ENCODE measurements at regions not wholly inside any gene's neighbourhood (a gene's known extent, or its start where the extent isn't known, plus 50 kb on each side); places are given as distances from the start of the nearest gene placed in this dataset.

DNA sequence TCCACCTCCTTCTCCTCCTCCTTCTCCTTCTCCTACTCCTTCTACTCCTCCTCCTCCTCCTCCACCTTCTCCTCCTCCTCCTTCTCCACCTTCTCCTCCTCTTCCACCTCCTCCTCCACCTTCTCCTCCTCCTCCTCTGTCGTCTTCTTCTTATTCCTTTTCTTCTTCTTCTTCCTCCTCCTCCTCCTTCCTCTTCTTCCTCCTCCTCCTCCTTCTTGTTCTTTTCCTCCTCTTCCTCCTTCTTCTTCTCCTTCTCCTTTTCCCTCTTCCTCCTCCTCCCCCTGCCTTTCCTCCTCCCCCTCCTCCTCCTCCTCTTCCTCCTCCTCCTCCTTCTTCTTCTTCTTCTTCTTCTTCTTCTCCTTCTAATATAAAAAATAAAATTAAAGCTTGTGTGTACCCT is 971.2 kb upstream of the PIK3C3 start:
- TF ChIP-seq SIN3A (IDR thresholded peaks at IDR 0.05; ENCODE audit: borderline replicate concordance, insufficient read depth, low read length) (no peak), TAF1 (IDR thresholded peaks at IDR 0.05; ENCODE audit: borderline replicate concordance, insufficient read depth, low read length) (no peak), FOXP2 (optimal IDR thresholded peaks at IDR 0.05; ENCODE audit: borderline replicate concordance, extremely low read depth, extremely low read length, insufficient read depth) (no peak), POLR2AphosphoS5 (IDR thresholded peaks at IDR 0.05; ENCODE audit: low read depth, low read length) (no peak)
- TF ChIP-seq, protein P1, sequence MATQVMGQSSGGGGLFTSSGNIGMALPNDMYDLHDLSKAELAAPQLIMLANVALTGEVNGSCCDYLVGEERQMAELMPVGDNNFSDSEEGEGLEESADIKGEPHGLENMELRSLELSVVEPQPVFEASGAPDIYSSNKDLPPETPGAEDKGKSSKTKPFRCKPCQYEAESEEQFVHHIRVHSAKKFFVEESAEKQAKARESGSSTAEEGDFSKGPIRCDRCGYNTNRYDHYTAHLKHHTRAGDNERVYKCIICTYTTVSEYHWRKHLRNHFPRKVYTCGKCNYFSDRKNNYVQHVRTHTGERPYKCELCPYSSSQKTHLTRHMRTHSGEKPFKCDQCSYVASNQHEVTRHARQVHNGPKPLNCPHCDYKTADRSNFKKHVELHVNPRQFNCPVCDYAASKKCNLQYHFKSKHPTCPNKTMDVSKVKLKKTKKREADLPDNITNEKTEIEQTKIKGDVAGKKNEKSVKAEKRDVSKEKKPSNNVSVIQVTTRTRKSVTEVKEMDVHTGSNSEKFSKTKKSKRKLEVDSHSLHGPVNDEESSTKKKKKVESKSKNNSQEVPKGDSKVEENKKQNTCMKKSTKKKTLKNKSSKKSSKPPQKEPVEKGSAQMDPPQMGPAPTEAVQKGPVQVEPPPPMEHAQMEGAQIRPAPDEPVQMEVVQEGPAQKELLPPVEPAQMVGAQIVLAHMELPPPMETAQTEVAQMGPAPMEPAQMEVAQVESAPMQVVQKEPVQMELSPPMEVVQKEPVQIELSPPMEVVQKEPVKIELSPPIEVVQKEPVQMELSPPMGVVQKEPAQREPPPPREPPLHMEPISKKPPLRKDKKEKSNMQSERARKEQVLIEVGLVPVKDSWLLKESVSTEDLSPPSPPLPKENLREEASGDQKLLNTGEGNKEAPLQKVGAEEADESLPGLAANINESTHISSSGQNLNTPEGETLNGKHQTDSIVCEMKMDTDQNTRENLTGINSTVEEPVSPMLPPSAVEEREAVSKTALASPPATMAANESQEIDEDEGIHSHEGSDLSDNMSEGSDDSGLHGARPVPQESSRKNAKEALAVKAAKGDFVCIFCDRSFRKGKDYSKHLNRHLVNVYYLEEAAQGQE (IDR thresholded peaks at IDR 0.05; ENCODE audit: insufficient read depth in 1 of 2, low read depth in 2 of 2, low read length in 2 of 2), result no peak

DNA sequence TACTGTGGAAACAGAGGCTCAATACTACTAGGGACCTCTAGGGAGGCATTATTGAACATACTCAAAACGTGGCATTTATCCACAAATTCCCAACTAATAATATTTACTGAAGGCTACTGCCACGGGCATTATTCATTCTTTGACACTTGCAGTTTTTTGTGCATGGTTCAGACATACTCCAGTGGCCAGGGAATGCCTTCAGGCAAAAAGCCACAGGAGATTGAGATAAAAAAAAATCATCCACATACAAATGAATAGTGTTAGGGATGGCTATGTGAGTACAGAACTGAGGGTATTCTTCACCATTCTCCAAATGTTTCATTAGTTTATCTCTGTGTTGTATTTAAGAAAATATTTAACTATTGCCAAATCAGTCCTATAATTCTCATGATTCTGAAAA is 974.9 kb upstream of the PIK3C3 start:
- TF ChIP-seq TAF1 (IDR thresholded peaks at IDR 0.05; ENCODE audit: borderline replicate concordance, insufficient read depth, low read length) (no peak), SIN3A (IDR thresholded peaks at IDR 0.05; ENCODE audit: borderline replicate concordance, insufficient read depth, low read length) (no peak), FOXP2 (optimal IDR thresholded peaks at IDR 0.05; ENCODE audit: borderline replicate concordance, extremely low read depth, extremely low read length, insufficient read depth) (no peak)
- TF ChIP-seq, protein P1 (IDR thresholded peaks at IDR 0.05; ENCODE audit: insufficient read depth in 1 of 2, low read depth in 2 of 2, low read length in 2 of 2), result no peak

- no peak for TF ChIP-seq SIN3A (IDR thresholded peaks at IDR 0.05; ENCODE audit: borderline replicate concordance, insufficient read depth, low read length)
- no peak for TF ChIP-seq POLR2AphosphoS5 (IDR thresholded peaks at IDR 0.05; ENCODE audit: low read depth, low read length)
- TF ChIP-seq, protein P1 (IDR thresholded peaks at IDR 0.05; ENCODE audit: insufficient read depth in 1 of 2, low read depth in 2 of 2, low read length in 2 of 2), result no peak
- TF ChIP-seq TAF1 (IDR thresholded peaks at IDR 0.05; ENCODE audit: borderline replicate concordance, insufficient read depth, low read length), result no peak
- TF ChIP-seq FOXP2 (optimal IDR thresholded peaks at IDR 0.05; ENCODE audit: borderline replicate concordance, extremely low read depth, extremely low read length, insufficient read depth), result no peak
Observed at GRCh38 chr18:40976050-40976449, 979.0 kb upstream of the PIK3C3 start.

DNA sequence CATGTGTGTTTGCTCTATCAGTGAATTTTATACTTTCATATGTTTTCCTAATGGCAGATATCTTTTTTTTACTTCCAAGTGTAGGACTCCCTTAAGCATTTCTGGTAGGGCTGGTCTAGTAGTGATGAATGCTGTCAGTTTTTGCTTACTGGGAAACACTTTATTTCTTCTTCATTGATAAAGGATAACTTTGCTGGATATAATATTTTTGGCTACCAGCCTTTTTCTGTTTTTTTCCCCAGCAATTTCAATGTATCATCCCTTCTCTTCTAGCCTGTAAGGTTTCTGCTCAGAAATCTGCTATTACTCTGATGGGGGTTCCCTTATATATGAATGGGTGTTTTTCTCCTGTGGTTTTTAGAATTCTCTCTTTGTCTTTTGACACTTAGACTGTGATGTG is 980.6 kb upstream of the PIK3C3 start:
- TF ChIP-seq POLR2AphosphoS5 (IDR thresholded peaks at IDR 0.05; ENCODE audit: low read depth, low read length) (no peak), TAF1 (IDR thresholded peaks at IDR 0.05; ENCODE audit: borderline replicate concordance, insufficient read depth, low read length) (no peak), FOXP2 (optimal IDR thresholded peaks at IDR 0.05; ENCODE audit: borderline replicate concordance, extremely low read depth, extremely low read length, insufficient read depth) (no peak), SIN3A (IDR thresholded peaks at IDR 0.05; ENCODE audit: borderline replicate concordance, insufficient read depth, low read length) (no peak)
- TF ChIP-seq, protein P1 (IDR thresholded peaks at IDR 0.05; ENCODE audit: insufficient read depth in 1 of 2, low read depth in 2 of 2, low read length in 2 of 2), result no peak

- TF ChIP-seq FOXP2 (optimal IDR thresholded peaks at IDR 0.05; ENCODE audit: borderline replicate concordance, extremely low read depth, extremely low read length, insufficient read depth) (no peak), POLR2AphosphoS5 (IDR thresholded peaks at IDR 0.05; ENCODE audit: low read depth, low read length) (no peak), SIN3A (IDR thresholded peaks at IDR 0.05; ENCODE audit: borderline replicate concordance, insufficient read depth, low read length) (no peak), TAF1 (IDR thresholded peaks at IDR 0.05; ENCODE audit: borderline replicate concordance, insufficient read depth, low read length) (no peak)
- TF ChIP-seq, protein P1 (IDR thresholded peaks at IDR 0.05; ENCODE audit: insufficient read depth in 1 of 2, low read depth in 2 of 2, low read length in 2 of 2), result no peak
Observed at GRCh38 chr18:40962784-40963183, 992.2 kb upstream of the PIK3C3 start.

Measured in PFSK-1 (cell line).